Mammary epithelial cell (primary cell): ENCODE measurements at regions not wholly inside any gene's neighbourhood (a gene's known extent, or its start where the extent isn't known, plus 50 kb on each side); places are given as distances from the start of the nearest gene placed in this dataset.
"Not testable (repeated sequence)": the region's sequence is repeated elsewhere in the genome, so short reads cannot be mapped to it uniquely, and the experiment has no call there.

Source experiments
- EZH2 ChIP-seq: IDR thresholded peaks from 2 replicates; pipeline ENCODE4 v1.6.1; 2012; ENCODE audit warnings: low read length, inconsistent platforms, borderline replicate concordance
- TF ChIP-seq, protein P1 (sequence below), 2 donors: IDR thresholded peaks in 1 of 2; conservative IDR thresholded peaks in 1 of 2; 2 replicates each; pipeline ENCODE4 v1.5.1; 2011 to 2012; ENCODE audit warnings: inconsistent platforms in 2 of 2, low read length in 2 of 2, mild to moderate bottlenecking in 2 of 2, control low read depth in 1 of 2, low read depth in 1 of 2; ENCODE audit not compliant: insufficient read depth in 1 of 2; ENCODE audit errors: extremely low read depth in 1 of 2

DNA sequence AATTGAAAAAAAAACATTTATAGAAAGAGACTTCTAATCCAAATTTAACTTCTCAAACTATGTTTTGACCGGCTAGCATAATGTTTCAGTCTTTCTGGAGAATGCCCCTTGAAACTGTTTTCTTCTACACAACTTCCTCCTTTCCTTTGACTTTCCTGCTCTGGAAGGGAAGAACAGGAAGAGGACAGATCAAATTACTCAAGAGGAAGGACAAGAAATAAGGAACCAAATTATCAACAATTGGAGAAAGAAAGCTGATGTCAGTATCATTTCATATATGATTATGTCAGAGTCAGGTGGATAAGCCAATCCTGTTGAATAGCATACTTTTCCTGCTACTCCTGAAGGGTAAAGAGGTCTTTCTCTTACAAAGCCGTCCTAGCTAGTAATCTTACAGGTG is 83.2 kb upstream of the TRIM77 start:
- TF ChIP-seq, protein P1, sequence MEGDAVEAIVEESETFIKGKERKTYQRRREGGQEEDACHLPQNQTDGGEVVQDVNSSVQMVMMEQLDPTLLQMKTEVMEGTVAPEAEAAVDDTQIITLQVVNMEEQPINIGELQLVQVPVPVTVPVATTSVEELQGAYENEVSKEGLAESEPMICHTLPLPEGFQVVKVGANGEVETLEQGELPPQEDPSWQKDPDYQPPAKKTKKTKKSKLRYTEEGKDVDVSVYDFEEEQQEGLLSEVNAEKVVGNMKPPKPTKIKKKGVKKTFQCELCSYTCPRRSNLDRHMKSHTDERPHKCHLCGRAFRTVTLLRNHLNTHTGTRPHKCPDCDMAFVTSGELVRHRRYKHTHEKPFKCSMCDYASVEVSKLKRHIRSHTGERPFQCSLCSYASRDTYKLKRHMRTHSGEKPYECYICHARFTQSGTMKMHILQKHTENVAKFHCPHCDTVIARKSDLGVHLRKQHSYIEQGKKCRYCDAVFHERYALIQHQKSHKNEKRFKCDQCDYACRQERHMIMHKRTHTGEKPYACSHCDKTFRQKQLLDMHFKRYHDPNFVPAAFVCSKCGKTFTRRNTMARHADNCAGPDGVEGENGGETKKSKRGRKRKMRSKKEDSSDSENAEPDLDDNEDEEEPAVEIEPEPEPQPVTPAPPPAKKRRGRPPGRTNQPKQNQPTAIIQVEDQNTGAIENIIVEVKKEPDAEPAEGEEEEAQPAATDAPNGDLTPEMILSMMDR (conservative IDR thresholded peaks at IDR 0.05 in 1 of 2, IDR thresholded peaks at IDR 0.05 in 1 of 2; ENCODE audit: extremely low read depth in 1 of 2, insufficient read depth in 1 of 2, low read depth in 1 of 2, low read length in 2 of 2) = not testable (repeated sequence)
- not testable (repeated sequence) for TF ChIP-seq EZH2
